ENCODE measurements at regions not wholly inside any gene's neighbourhood (a gene's known extent, or its start where the extent isn't known, plus 50 kb on each side); places are given as distances from the start of the nearest gene placed in this dataset.
"Not testable (repeated sequence)": the region's sequence is repeated elsewhere in the genome, so short reads cannot be mapped to it uniquely, and the experiment has no call there.

GRCh38 chr2:58475756-58476155 lies 234.6 kb upstream of the FANCL start:
- no peak for TF ChIP-seq CTCF (IDR thresholded peaks at IDR 0.05; ENCODE audit: low read depth, low read length)
- DNase-seq (ENCODE audit: extremely low read depth, low read depth) = no peak

DNA sequence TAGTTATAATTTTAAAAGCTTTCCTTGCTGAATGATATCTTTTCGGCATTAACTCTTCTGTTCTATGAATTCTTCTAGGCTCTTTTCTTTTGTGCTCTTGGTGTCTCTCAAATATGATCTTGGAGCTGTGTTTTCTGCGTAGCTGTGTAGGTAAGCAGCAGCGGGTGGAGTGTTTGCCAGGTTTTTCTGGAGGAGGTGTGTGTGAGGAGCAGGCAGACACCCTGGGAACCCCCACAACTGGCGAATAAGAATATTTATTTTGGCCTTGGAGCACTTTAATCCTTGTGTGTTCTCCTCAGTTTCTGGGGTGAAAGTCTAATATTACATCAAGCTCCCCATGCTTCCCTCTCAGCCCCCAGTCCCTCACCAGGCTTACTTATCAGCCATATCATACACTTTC lies 232.0 kb upstream of the FANCL start:
- TF ChIP-seq CTCF (IDR thresholded peaks at IDR 0.05; ENCODE audit: low read depth, low read length) = no peak
- DNase-seq (ENCODE audit: extremely low read depth, low read depth) = no peak

- TF ChIP-seq CTCF (IDR thresholded peaks at IDR 0.05; ENCODE audit: low read depth, low read length) = no peak
- DNase-seq (ENCODE audit: extremely low read depth, low read depth) = no peak
Observed at GRCh38 chr2:58466804-58467203, 225.7 kb upstream of the FANCL start.

DNA sequence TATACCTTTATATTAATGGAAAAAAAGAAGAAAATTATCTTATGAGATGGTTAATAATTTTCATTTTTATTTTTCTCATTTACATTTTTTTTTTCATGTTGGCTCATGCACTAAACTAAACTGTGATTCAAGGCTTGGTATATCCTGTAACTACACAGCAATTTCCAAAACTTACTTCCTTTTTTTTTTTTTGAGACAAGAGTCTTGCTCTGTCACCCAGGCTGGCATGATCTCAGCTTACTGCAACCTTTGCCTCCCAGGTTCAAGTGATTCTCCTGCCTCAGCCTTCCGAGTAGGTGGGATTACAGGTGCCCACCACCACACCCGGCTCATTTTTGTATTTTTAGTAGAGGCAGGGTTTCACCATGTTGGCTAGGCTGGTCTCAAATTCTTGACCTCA lies 224.9 kb upstream of the FANCL start:
- not testable (repeated sequence) for DNase-seq (ENCODE audit: extremely low read depth, low read depth)

DNA sequence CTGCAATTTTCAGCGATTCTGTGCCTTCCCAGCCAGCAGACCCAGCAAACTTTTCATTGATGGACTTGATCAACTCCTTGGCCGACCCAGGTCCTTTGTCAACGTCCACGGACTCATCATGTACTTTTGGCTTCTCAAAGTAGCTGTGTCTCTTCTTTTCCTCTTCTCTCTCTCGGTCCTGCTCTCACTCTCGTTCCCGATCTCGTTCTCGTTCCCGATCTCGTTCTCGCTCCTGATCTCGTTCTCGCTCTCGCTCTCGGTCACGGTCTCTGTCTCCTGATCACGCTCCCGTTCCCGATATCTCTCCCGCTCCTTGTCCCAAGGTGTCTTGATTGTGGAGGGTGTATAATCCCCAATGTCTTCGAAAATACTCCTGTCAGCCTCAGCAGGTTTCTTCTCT lies 219.5 kb upstream of the FANCL start:
- DNase-seq (ENCODE audit: extremely low read depth, low read depth) = no peak
- no peak for TF ChIP-seq CTCF (IDR thresholded peaks at IDR 0.05; ENCODE audit: low read depth, low read length)

- no peak for TF ChIP-seq CTCF (IDR thresholded peaks at IDR 0.05; ENCODE audit: low read depth, low read length)
- DNase-seq (ENCODE audit: extremely low read depth, low read depth) = no peak
Observed at GRCh38 chr2:58449286-58450010, 208.3 kb upstream of the FANCL start.

DNA sequence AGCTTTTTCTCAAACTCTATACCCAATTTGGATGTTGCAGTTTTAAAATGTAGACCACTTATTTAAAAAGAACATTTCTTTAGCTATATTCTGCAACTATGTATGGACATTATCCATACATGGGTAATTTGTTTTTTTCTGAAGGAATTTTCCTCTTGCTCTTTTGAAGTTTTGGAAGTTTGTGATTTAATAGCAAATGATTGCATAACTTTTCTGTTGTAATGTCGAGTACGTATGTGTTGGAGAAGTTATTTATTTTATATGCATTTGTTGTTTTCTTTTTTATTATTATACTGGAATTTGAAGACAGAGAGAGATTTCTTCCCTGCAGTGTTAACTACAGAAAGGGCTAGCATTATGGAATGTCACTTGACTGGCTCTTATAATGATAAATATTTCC lies 207.7 kb upstream of the FANCL start:
- TF ChIP-seq CTCF (IDR thresholded peaks at IDR 0.05; ENCODE audit: low read depth, low read length) = no peak
- no peak for DNase-seq (ENCODE audit: extremely low read depth, low read depth)

GRCh38 chr2:58448065-58448507 lies 207.0 kb upstream of the FANCL start:
- peak; percentile 58 for TF ChIP-seq CTCF (IDR thresholded peaks at IDR 0.05; ENCODE audit: low read depth, low read length)
- DNase-seq (ENCODE audit: extremely low read depth, low read depth) = peak; percentile 10
